AG10803 (cell line): ENCODE measurements at regions not wholly inside any gene's neighbourhood (a gene's known extent, or its start where the extent isn't known, plus 50 kb on each side); places are given as distances from the start of the nearest gene placed in this dataset.

Experiments used
- DNase-seq: peaks from one replicate; pipeline ENCODE4 v3.0.0; 2010; ENCODE audit warnings: low read depth
- H3K4me3 ChIP-seq: 2 replicates; pipeline ENCODE4 v1.5.1; 2011; ENCODE audit warnings: mild to moderate bottlenecking, low read length, control low read depth
- TF ChIP-seq, protein P1 (sequence below): conservative IDR thresholded peaks from 2 replicates; pipeline ENCODE4 v1.5.1; 2011; ENCODE audit warnings: mild to moderate bottlenecking, low read length, control low read depth, inconsistent platforms

DNA sequence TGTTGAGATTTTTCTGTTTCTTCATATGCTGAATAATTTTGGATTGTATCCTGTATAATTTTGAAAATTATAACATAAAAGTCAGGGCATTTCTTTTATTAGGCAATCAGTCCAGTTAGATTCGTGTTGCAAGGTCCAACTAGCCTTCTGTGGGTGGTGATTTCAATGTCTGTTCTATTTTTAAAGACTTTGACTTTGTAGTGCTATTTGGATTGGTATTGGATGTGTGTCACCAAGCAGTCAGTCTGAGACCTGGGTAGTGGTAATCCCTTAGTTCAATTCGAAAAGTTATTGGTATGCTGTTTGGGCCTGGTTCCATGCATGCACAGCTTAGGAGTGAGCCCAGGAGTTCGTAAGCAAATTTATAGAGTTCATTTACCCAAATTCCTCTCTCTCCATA lies 82.2 kb downstream of the EPDR1 start:
- H3K4me3 ChIP-seq = no peak overlapping the region
- TF ChIP-seq, protein P1, sequence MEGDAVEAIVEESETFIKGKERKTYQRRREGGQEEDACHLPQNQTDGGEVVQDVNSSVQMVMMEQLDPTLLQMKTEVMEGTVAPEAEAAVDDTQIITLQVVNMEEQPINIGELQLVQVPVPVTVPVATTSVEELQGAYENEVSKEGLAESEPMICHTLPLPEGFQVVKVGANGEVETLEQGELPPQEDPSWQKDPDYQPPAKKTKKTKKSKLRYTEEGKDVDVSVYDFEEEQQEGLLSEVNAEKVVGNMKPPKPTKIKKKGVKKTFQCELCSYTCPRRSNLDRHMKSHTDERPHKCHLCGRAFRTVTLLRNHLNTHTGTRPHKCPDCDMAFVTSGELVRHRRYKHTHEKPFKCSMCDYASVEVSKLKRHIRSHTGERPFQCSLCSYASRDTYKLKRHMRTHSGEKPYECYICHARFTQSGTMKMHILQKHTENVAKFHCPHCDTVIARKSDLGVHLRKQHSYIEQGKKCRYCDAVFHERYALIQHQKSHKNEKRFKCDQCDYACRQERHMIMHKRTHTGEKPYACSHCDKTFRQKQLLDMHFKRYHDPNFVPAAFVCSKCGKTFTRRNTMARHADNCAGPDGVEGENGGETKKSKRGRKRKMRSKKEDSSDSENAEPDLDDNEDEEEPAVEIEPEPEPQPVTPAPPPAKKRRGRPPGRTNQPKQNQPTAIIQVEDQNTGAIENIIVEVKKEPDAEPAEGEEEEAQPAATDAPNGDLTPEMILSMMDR = no peak
- DNase-seq = no peak

DNA sequence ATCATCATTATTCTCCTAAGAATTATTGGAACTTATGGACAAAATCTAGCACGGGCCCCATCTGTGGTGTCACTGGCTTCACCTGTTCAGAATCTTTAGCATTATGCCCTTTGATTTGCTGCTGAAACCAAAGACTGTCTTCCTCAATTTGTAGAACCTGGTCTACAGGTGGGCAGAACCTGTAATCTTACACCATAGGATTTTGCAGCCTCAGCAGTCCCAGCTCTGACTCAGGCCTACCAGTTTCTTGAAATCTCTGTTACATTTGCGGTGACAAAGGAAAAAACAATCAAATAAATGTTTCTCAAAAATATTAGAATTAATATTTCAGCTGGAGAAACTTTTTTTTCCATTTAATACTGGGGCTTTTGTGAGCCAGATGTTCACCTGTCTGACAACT lies 86.1 kb downstream of the EPDR1 start:
- H3K4me3 ChIP-seq = no peak overlapping the region
- TF ChIP-seq, protein P1 = no peak
- no peak for DNase-seq

DNA sequence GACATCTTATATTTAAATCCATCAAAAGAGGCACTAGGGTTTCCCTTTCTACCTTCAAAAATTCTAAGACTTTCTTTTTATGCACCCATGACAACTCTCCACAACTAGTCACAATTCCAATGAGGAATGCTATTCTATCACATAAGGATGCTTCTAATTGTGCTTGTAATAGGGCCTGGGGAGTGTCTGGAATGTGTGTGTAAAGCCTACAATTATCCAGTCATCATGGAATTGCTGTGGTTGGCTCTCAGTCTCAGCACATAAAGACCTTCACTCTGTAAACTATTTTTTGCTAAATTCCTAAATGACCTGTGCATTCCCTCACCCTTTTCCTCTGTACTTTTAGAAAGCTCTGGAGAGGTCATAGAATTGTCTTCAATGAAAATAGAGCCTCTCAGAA lies 86.7 kb downstream of the EPDR1 start:
- no peak for DNase-seq

DNA sequence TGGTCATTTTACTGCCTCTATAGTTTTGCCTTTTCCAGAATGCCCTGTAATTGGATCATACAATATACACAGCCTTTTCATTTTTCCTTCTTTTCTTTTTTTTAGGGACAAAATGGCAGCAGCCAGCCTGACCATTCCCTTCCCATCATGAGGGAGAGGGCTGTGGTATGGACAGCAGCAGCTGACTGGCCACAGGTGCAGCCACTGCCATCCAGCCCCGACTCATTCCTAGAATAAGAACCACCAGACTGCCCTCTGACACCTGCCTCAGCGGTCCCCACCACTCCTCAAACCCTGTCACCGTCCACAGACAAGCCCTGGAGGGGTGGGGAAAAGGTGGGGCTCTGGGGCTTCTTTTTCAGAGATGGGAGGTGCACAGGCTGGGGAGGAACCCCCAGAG lies 92.8 kb downstream of the EPDR1 start:
- no peak overlapping the region for H3K4me3 ChIP-seq
- TF ChIP-seq, protein P1 = no peak
- no peak for DNase-seq

More for the DNA sequence above, 86.7 kb downstream of the EPDR1 start:
- TF ChIP-seq, protein P1 = no peak
- H3K4me3 ChIP-seq = no peak overlapping the region

DNA sequence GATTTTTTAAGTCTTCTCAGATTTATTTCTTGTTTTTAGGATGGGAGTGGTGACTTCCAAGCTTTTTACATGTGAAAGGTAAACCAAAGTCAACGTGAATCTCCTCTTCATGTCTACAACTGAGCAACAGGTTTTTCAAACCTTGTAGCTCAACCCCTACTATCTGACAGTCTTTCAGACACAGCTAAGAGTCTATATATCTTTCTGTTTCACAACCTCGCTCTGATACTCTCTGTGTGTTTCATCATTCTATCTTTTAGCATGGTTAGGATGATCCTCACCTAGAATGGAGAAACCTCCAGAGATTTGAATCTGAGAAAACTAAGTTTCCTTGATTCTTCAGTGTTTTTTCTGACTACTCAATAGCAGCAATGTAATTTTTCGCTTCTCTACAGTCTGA lies 96.1 kb downstream of the EPDR1 start:
- DNase-seq = no peak

DNA sequence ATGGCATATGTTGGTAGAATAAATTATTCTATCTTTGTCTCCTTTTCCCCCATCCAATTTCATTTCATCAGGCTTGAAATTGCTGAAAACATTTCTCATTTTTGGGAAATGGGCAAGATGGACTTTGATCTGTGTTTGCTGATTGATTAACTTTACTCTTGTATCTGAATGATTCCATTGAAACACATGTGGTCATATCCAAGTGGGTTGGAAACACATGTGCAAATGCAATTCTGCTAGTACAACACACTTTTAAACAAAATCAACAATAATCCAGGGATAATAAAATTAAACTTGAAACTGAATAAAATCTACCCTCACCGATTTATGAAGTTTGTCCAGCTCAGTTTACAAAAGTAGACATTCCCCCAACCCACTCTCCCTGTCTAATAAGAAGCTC lies 96.9 kb downstream of the EPDR1 start:
- no peak for DNase-seq

More for the DNA sequence above, 96.1 kb downstream of the EPDR1 start:
- TF ChIP-seq, protein P1 = no peak
- H3K4me3 ChIP-seq = no peak overlapping the region

DNA sequence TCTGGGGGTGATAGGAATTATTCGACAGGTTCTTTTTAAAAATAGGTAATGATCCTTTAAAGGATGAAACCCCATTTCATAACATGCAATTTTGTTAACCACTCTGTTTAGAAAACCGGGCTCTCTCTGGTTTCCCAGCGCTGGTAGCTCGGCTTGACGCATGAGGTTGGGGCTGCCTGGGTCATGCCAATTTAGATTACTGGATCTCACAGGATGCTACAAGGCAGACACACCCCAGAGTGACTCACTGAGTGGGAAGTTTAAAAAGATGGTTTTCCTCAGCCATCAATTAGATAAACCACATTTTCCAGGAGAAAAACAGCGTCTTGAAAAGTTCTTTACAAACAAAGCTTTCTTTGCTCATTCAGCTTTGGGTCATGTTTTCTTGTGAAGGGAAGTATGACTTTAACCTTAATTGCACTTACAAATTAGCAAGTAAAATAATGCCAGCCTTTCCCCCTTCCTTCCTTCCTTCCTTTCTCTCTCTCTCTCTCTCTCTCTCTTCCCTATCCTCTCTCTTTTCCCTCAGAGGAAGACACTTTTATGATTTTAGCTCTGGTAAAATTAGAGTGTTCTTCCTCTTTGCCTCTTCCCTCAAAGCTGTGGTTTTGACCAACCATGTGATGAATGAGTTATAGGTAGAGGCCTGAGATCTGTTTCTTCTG lies 99.8 kb downstream of the EPDR1 start:
- H3K4me3 ChIP-seq = no peak overlapping the region
- no peak for DNase-seq
- TF ChIP-seq, protein P1 = no peak

More for the DNA sequence above, 96.9 kb downstream of the EPDR1 start:
- TF ChIP-seq, protein P1 = no peak
- H3K4me3 ChIP-seq = no peak overlapping the region
